Skin of body (tissue), 1 donor: ENCODE measurements at regions not wholly inside any gene's neighbourhood (a gene's known extent, or its start where the extent isn't known, plus 50 kb on each side); places are given as distances from the start of the nearest gene placed in this dataset.

Experiments used
- DNase-seq: peaks from one replicate; lab custom pipeline; 2025; lab: John Stamatoyannopoulos, UW

GRCh38 chr14:22478670-22479069, 110.4 kb downstream of the DAD1 start:
- peak; percentile 66 for DNase-seq

DNA sequence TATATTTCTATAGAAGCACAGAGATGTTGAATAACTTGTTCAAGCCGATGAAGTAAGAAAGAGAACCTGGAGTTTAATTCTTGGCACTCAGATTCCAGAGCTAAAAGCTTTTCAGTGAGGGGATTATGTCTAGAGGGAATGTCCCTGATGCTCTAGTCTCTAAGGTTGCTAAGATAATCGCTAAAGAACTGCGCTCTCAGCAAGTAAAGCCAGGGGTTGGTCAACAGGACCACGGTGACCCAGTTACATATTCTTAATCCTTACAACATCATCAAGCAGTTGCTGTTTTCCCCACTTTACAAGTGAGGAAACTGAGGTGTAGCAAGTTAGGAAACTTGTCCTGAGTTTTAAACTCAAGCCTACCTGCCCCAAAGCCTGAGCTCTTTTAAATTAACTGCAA, 110.8 kb downstream of the DAD1 start:
- no peak for DNase-seq

DNA sequence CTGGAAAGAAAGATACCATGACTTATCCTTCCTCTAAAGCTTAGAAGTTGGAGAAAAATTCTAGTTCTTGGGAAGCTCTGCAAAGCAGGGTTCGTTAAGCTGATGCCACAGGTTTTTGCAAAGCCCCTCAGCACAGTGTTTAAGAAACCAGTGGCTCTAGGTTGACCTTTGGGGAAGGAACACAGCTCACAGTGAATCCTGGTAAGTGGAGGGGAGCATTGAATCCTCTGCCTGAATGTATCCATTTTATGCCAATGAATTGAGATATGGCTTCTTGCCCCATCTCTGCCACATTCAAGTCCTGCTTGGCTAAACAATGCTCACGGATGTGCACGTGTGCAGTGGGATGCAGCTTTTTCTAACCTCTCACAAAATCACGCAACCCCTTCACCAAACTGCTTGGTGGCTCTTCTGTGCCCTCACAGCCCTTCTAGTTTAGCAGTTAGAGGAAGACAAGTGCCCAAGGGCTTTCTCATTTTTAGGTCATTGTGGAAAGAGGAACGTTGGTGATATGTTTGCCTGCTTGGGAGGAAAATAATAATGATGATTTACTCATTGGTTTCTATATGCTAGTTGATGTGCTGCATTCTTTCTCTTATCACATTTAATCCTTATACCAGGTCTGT, 111.3 kb downstream of the DAD1 start:
- DNase-seq, result no peak

GRCh38 chr14:22476887-22477286, 112.1 kb downstream of the DAD1 start:
- no peak for DNase-seq

GRCh38 chr14:22476005-22476751, 112.8 kb downstream of the DAD1 start:
- no peak for DNase-seq

- DNase-seq, result no peak
Observed at GRCh38 chr14:22475381-22475780, 113.6 kb downstream of the DAD1 start.

DNA sequence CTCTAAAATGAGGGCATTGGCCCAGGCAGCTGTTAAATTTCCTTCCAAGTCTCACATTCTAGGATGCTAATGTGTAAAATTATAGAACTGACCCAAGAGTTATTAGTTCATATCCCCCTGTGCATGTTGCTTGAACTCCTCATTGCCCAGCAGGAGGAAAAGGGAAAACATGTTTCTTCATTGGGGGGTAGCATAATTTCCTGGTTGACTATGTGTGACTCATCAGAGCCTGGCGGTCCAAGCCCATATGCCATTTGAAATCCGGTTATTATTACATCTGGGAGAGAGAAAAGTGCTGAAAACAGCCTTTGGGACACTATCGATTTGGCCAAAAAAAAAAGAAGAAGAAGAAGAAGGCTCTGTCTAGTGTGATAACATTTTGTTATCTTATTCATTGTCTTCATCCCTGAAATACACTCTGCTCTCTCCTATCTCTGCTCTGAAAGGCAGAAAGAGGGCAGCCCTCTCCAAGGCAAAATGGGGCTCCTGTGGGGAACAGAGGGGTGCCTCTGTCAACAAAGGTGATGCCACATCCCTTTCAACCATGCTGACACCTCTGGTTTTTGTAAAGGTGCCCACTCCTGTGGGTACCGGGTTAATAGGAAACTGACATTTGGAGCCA, 114.2 kb downstream of the DAD1 start:
- DNase-seq, result no peak

DNA sequence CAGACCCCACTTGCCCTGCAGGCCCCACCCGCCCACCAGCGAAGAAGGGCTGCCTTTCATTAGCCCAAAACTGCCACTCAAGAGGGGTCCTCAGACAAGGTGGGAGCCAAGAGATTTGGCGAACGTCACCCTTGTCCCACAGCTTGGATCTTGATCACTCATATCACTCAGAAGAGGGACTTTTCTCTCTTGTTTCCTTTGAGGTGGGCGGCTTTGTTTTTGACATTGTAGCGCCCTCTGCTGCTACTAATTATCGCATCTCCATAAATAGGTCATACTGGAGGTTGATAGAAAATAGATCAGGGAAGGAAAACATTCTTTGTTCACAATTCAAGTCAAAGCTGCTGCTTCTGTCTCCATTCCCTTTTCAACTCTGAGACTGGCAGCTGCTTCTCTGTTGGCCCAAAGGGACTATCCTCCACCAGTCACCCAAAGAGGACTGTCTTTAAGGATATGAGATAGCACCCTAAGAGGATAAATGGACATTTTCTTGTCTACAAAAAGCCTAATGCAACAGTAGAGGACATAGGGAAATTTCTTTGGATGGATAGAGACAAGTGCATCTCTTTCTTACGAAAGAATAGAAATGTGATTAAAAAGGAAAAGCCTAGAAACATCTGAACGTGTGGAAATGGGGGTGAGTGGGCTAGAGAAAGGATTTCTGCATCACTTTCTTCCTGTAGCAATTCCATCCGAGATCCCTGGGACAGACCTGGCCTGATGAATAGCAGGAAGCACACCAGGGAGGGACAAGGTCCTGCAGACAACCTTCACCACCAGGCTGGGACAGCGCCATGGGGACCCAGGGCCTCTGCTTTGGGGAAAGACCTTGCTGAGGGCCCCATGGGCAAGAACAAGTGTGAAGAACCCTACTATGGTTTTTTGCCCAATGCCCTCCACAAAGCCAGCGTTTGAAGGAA, 115.8 kb downstream of the DAD1 start:
- DNase-seq, result peak; percentile 15

DNA sequence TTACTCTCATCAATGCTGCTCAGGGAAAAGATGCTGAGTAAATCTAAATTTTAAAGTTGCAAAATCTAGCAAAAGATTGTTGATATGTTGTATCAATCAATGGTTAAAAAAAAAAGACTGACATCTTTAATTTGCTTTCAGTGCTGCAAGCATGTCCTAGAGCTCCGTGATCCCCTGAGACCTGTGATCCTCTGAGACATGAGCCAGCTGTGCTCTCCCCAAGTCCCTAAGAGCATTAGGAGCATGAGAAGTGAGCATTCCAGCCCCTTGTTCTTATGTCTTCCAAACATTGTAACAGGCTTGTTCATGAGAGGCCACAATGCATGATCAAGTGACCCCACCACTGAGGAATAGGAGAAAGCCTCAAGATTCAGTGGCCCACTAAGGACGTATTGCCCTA, 116.6 kb downstream of the DAD1 start:
- DNase-seq, result no peak

GRCh38 chr14:22471545-22472121, 117.4 kb downstream of the DAD1 start:
- no peak for DNase-seq

DNA sequence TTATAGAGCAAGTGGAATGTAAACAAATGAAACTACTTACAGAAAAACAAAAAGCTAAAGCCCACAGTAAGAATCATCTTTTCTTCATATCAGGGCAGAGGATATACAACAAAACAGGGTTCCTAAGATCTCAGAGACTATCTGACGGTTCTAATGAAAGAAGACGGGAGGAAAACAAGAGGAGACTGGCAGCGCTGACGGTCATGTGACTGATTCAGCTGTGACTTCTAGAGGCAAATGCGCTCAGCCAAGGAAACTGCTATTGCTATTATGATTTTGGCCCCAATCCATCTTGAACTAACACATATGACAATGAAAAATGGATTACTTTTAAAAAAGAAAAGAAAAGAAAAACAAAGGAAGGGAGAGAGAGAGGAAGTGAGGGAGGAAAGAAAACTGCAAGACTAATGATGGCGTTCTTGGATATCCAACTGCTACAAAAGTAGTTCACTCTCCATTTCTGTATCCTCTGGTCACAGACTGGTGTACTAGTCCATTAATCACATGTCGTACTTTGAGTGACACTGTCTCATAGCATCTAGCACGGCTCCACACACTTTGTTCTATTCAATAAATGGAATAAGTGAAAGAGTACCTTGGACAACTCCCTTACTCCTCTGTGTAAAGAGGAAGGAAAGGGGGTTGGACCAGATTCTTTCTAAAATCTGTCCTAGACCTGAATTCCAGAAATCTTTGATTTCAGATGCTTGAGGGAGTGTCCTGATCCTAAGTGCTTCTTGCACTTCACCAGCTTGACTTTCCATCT, 119.3 kb downstream of the DAD1 start:
- no peak for DNase-seq

DNA sequence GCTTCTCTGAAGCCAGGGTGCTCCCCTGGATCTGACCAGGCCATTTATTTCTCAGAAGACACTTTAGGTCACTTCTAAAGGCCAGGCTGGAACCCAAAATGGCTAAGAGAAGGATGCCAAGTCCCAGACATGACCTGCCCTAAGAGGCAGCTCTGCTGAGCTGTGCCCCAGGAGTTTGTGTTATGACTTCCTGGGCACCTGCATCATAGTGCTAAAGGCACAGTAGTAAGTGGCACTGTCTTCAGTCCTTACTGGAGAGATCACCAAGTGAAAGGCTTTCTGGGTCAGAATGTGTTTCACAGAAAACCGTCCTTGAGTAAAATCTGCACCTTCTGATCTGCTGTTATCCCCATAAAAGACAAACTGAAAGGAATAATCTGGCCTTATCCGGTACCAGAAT, 120.2 kb downstream of the DAD1 start:
- no peak for DNase-seq

DNA sequence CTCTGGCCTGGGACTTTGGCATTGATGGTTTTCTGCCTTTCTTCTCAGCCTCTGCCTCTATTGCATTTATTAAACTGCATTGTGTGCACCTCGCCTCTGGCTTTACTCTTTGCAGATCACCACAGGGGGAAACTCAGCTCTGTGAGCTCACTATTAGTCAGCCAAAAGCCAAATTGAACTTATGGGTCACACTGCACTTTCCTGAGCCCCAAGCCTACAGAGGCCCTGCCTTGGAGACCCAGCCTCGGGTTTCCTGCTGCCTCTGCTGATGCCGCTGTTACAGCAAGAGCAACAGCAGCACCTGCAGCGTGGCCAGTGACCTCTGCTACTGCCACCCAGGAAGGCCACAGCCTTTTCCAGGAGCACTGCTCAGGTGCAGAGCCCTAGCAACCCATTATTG, 122.5 kb downstream of the DAD1 start:
- DNase-seq, result no peak

- DNase-seq, result no peak
Observed at GRCh38 chr14:22465201-22465840, 123.7 kb downstream of the DAD1 start.

DNA sequence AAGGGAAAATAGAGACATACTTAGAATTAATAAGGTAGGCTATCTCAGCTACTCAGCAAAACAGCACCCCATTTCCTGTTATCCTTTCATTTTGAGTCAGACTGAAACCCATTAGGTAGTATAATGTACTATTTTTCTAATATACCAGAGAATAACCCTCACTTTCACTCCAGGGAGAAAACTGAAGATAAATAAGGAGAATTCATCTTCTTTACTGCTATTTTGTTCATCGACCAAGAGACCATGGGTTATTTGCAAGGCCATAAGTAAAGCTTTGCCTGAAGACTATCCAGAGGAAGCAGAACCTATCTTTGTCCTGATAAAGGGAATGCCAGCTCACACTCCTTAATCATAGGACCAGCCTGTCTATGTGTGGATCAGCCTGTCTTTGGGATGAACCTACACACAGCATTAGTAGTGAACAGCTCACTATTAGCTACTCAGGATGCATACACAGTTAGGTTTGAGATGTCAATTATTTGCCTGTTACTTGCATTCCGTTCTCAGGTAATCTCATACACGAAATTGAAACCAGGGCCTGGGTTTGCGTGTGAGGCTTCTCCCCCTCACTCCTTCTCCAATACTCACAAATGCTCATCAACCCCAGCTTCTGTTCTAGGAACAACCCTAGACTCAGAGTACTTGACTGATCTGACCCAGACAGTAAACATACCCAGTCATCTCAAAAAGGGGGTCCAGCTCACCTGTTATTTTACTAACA, 124.4 kb downstream of the DAD1 start:
- no peak for DNase-seq

GRCh38 chr14:22463763-22464173, 125.3 kb downstream of the DAD1 start:
- DNase-seq, result no peak

DNA sequence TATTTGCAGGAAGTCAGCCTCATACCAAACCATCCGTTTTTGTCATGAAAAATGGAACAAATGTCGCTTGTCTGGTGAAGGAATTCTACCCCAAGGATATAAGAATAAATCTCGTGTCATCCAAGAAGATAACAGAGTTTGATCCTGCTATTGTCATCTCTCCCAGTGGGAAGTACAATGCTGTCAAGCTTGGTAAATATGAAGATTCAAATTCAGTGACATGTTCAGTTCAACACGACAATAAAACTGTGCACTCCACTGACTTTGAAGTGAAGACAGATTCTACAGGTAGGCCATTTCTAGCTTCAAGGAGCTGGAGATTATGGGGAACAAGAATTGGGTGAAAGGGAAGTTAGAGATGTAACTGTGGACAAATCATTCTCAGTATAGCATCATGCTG, 126.1 kb downstream of the DAD1 start:
- DNase-seq, result no peak

- no peak for DNase-seq
Observed at GRCh38 chr14:22460461-22461195, 128.4 kb downstream of the DAD1 start.

GRCh38 chr14:22458737-22459136, 130.3 kb downstream of the DAD1 start:
- no peak for DNase-seq
